Keratinocyte (primary cell): ENCODE measurements at regions not wholly inside any gene's neighbourhood (a gene's known extent, or its start where the extent isn't known, plus 50 kb on each side); places are given as distances from the start of the nearest gene placed in this dataset.

Experiments used
- DNase-seq: peaks from one replicate; pipeline ENCODE4 v3.0.0-alpha.2; 2011; ENCODE audit warnings: low read depth, missing footprints, low spot score
- FAIRE-seq: peaks from 2 replicates; lab custom pipeline; 2011; peaks lifted over from hg19 to GRCh38; lab: Jason Lieb, UNC
- H2AFZ ChIP-seq: 2 replicates; pipeline ENCODE4 v1.6.0; 2012; ENCODE audit warnings: low read length, control low read depth, inconsistent platforms; ENCODE audit not compliant: control insufficient read depth
- H3K27ac ChIP-seq: 2 replicates; pipeline ENCODE4 v1.5.1; 2011; ENCODE audit warnings: low read length; ENCODE audit not compliant: control insufficient read depth, insufficient read depth
- H3K27me3 ChIP-seq: 3 replicates; pipeline ENCODE4 v1.6.0; 2011; ENCODE audit warnings: low read length; ENCODE audit not compliant: control insufficient read depth, insufficient read depth; ENCODE audit errors: extremely low read depth
- H3K36me3 ChIP-seq, 2 experiments: 2 replicates in 1 of 2; 3 replicates in 1 of 2; pipeline ENCODE4 v1.5.1; 2011; ENCODE audit warnings: low read length in 2 of 2, mild to moderate bottlenecking in 1 of 2; ENCODE audit not compliant: control insufficient read depth in 2 of 2, insufficient read depth in 2 of 2; ENCODE audit errors: extremely low read depth in 1 of 2
- H3K4me1 ChIP-seq: 3 replicates; pipeline ENCODE4 v1.5.1; 2011; ENCODE audit warnings: low read length; ENCODE audit not compliant: control insufficient read depth, insufficient read depth; ENCODE audit errors: extremely low read depth
- H3K4me2 ChIP-seq: 3 replicates; pipeline ENCODE4 v1.6.0; 2011; ENCODE audit warnings: low read depth, low read length; ENCODE audit not compliant: control insufficient read depth, insufficient read depth; ENCODE audit errors: extremely low read depth
- H3K4me3 ChIP-seq, 3 experiments: fragments of 200-600 bp in 1 of 3; sonication (generic) in 1 of 3; 2 replicates in 2 of 3; 3 replicates in 1 of 3; pipeline ENCODE4 v1.5.1; 2011 to 2016; ENCODE audit warnings: low read length in 3 of 3, mild to moderate bottlenecking in 3 of 3, control low read depth in 2 of 3, inconsistent platforms in 1 of 3, low read depth in 1 of 3, mixed read lengths in 1 of 3, mixed run types in 1 of 3, moderate library complexity in 1 of 3; ENCODE audit not compliant: control insufficient read depth in 2 of 3, insufficient read depth in 2 of 3; ENCODE audit errors: extremely low read depth in 1 of 3
- H3K79me2 ChIP-seq: 2 replicates; pipeline ENCODE4 v1.6.0; 2012; ENCODE audit warnings: low read length; ENCODE audit not compliant: control insufficient read depth, insufficient read depth
- H3K9ac ChIP-seq: 3 replicates; pipeline ENCODE4 v1.6.0; 2011; ENCODE audit warnings: low read length; ENCODE audit not compliant: control insufficient read depth, insufficient read depth; ENCODE audit errors: extremely low read depth
- H3K9me1 ChIP-seq: 3 replicates; pipeline ENCODE4 v1.6.0; 2011; ENCODE audit warnings: low read length; ENCODE audit not compliant: control insufficient read depth, insufficient read depth; ENCODE audit errors: extremely low read depth
- H3K9me3 ChIP-seq: 2 replicates; pipeline ENCODE4 v1.5.1; 2012; ENCODE audit warnings: low read depth, low read length; ENCODE audit not compliant: control insufficient read depth
- H4K20me1 ChIP-seq: 3 replicates; pipeline ENCODE4 v1.6.0; 2011; ENCODE audit warnings: low read length; ENCODE audit not compliant: control insufficient read depth, insufficient read depth; ENCODE audit errors: extremely low read depth
- CTCF ChIP-seq, 3 experiments: IDR thresholded peaks in 1 of 3; conservative IDR thresholded peaks in 1 of 3; optimal IDR thresholded peaks in 1 of 3; 2 replicates in 2 of 3; 3 replicates in 1 of 3; pipeline versions ENCODE3 to v1.5.1; 2011; ENCODE audit warnings: low read length in 3 of 3, mild to moderate bottlenecking in 3 of 3, moderate library complexity in 2 of 3, control low read depth in 1 of 3, inconsistent platforms in 1 of 3; ENCODE audit not compliant: insufficient read depth in 2 of 3; ENCODE audit errors: extremely low read depth in 1 of 3
- EZH2 ChIP-seq: IDR thresholded peaks from one replicate; pipeline ENCODE4 v1.6.1; 2012; ENCODE audit warnings: inconsistent platforms, mild to moderate bottlenecking, low read length, moderate library complexity
- dilution Hi-C: fragments of 300-500 bp; cut with MboI; formaldehyde crosslinking; loops from one replicate; pipeline ENCODE4 v1.7.0; 2020; ENCODE audit warnings: low sequenced_read_pairs; ENCODE audit not compliant: extremely low pct_ligation_motif_present

GRCh38 chr6:130537447-130537846 lies 171.6 kb downstream of the TMEM200A start:
- Histone ChIP-seq H3K79me2 (no peaks in the 10 kb centered on the region), H4K20me1 (no peaks in the 10 kb centered on the region), H3K9me3 (peaks cover 2% of the 10 kb centered on the region), H3K27ac (no peak overlapping the region), H3K4me1 (peaks cover 9% of the 10 kb centered on the region), H3K4me3 (no peak overlapping the region), H3K9me1 (no peaks in the 10 kb centered on the region), H3K4me2 (no peak overlapping the region), H3K36me3 (no peaks in the 10 kb centered on the region), H3K9ac (no peak overlapping the region), H3K27me3 (no peaks in the 10 kb centered on the region), H2AFZ (no peak overlapping the region)
- dilution Hi-C loops = no loop called here
- TF ChIP-seq CTCF (optimal IDR thresholded peaks at IDR 0.05 in 1 of 3, IDR thresholded peaks at IDR 0.05 in 1 of 3, conservative IDR thresholded peaks at IDR 0.05 in 1 of 3; ENCODE audit: extremely low read depth in 1 of 3, insufficient read depth in 2 of 3, low read length in 3 of 3) (no peak), EZH2 (no peak)
- DNase-seq = no peak
- no peak for FAIRE-seq

- no peak for FAIRE-seq
Observed at GRCh38 chr6:130547723-130548122, 181.9 kb downstream of the TMEM200A start.

More at GRCh38 chr6:130547723-130548122, 181.9 kb downstream of the TMEM200A start:
- Histone ChIP-seq H3K79me2 (no peaks in the 10 kb centered on the region), H3K27me3 (no peaks in the 10 kb centered on the region), H3K36me3 (no peaks in the 10 kb centered on the region), H3K27ac (no peak overlapping the region), H3K4me2 (no peak overlapping the region), H2AFZ (no peak overlapping the region), H3K9me3 (no peaks in the 10 kb centered on the region), H3K9me1 (no peaks in the 10 kb centered on the region), H3K9ac (no peak overlapping the region), H3K4me1 (no peaks in the 10 kb centered on the region), H3K4me3 (no peak overlapping the region), H4K20me1 (no peaks in the 10 kb centered on the region)
- no peak for DNase-seq
- TF ChIP-seq CTCF (optimal IDR thresholded peaks at IDR 0.05 in 1 of 3, IDR thresholded peaks at IDR 0.05 in 1 of 3, conservative IDR thresholded peaks at IDR 0.05 in 1 of 3; ENCODE audit: extremely low read depth in 1 of 3, insufficient read depth in 2 of 3, low read length in 3 of 3) = no peak
- no peak for TF ChIP-seq EZH2
- dilution Hi-C loops = no loop called here
